NCI-H128 (cell line): ENCODE measurements at regions not wholly inside any gene's neighbourhood (a gene's known extent, or its start where the extent isn't known, plus 50 kb on each side); places are given as distances from the start of the nearest gene placed in this dataset.
"Not testable (repeated sequence)": the region's sequence is repeated elsewhere in the genome, so short reads cannot be mapped to it uniquely, and the experiment has no call there.

Source experiments
- DNase-seq: peaks from one replicate; lab custom pipeline; 2025; ENCODE audit not compliant: unreplicated experiment; lab: John Stamatoyannopoulos, UW

GRCh38 chr5:123997462-123998215 lies 485.7 kb downstream of the CSNK1G3 start:
- no peak for DNase-seq

- no peak for DNase-seq
Observed at GRCh38 chr5:123997064-123997461, 485.1 kb downstream of the CSNK1G3 start.

- no peak for DNase-seq
Observed at GRCh38 chr5:123992641-123993040, 480.7 kb downstream of the CSNK1G3 start.

- DNase-seq, result no peak
Observed at GRCh38 chr5:123987956-123988355, 476.0 kb downstream of the CSNK1G3 start.

- DNase-seq, result no peak
Observed at GRCh38 chr5:123976379-123977033, 464.5 kb downstream of the CSNK1G3 start.

- DNase-seq, result not testable (repeated sequence)
Observed at GRCh38 chr5:123975521-123975920, 463.5 kb downstream of the CSNK1G3 start.

- DNase-seq, result no peak
Observed at GRCh38 chr5:123966781-123967180, 454.8 kb downstream of the CSNK1G3 start.

GRCh38 chr5:123965626-123966025 lies 453.6 kb downstream of the CSNK1G3 start:
- no peak for DNase-seq

- DNase-seq, result no peak
Observed at GRCh38 chr5:123964884-123965283, 452.9 kb downstream of the CSNK1G3 start.

GRCh38 chr5:123960526-123960925 lies 448.5 kb downstream of the CSNK1G3 start:
- DNase-seq, result no peak

- no peak for DNase-seq
Observed at GRCh38 chr5:123951582-123951977, 439.6 kb downstream of the CSNK1G3 start.

GRCh38 chr5:123950701-123951581 lies 439.0 kb downstream of the CSNK1G3 start:
- no peak for DNase-seq

- no peak for DNase-seq
Observed at GRCh38 chr5:123949807-123950340, 437.9 kb downstream of the CSNK1G3 start.

- DNase-seq, result no peak
Observed at GRCh38 chr5:123949043-123949804, 437.2 kb downstream of the CSNK1G3 start.

- no peak for DNase-seq
Observed at GRCh38 chr5:123947797-123948196, 435.8 kb downstream of the CSNK1G3 start.

GRCh38 chr5:123945548-123945947 lies 433.6 kb downstream of the CSNK1G3 start:
- DNase-seq, result no peak

- no peak for DNase-seq
Observed at GRCh38 chr5:123943151-123943550, 431.2 kb downstream of the CSNK1G3 start.

GRCh38 chr5:123940416-123940815 lies 428.4 kb downstream of the CSNK1G3 start:
- no peak for DNase-seq

- no peak for DNase-seq
Observed at GRCh38 chr5:123937230-123937629, 425.3 kb downstream of the CSNK1G3 start.

- DNase-seq, result no peak
Observed at GRCh38 chr5:123936548-123936947, 424.6 kb downstream of the CSNK1G3 start.

- not testable (repeated sequence) for DNase-seq
Observed at GRCh38 chr5:123933812-123934211, 421.8 kb downstream of the CSNK1G3 start.
